ENCODE measurements at regions not wholly inside any gene's neighbourhood (a gene's known extent, or its start where the extent isn't known, plus 50 kb on each side); places are given as distances from the start of the nearest gene placed in this dataset.

DNA sequence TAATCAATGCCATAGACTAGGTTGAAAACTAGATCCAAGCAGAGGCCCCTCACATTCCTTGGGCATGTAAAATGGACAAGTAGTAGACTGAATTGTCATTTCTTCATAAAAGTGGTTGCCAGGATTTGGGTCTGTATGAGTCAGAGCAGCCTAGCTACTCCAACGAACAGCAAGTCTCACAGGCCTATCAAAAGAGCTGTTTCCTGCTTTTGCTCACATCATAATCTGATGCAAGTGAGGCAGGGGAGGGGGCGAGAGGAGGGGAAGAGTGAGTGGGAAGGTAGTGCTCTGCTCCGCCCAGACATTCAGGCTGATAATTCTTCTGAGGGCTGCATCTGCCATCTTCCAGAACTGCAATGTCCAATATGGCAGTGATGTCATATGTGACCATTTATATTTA lies 228.9 kb upstream of the PRICKLE2 start:
- H3K4me2 ChIP-seq (ENCODE audit: low read depth, low read length): no peak overlapping the region
- CTCF ChIA-PET (ENCODE audit: low intra/inter-chr PET ratio, low total read pairs): no interaction called here
- H3K4me3 ChIP-seq (replicated peaks in 1 of 3; ENCODE audit: insufficient read depth in 1 of 3, low read depth in 2 of 3, low read length in 3 of 3): no peak overlapping the region
- no peaks in the 10 kb centered on the region for H3K9me3 ChIP-seq (ENCODE audit: low read length)
- no peak overlapping the region for H2AFZ ChIP-seq (ENCODE audit: low read length)
- H3K4me1 ChIP-seq (ENCODE audit: insufficient read depth, low read length): no peaks in the 10 kb centered on the region
- WGBS (ENCODE audit: low lambda C conversion rate): 33% methylated on average over 3 of the region's 3 CpGs
- H3K9ac ChIP-seq (ENCODE audit: insufficient read depth, low read depth, low read length): no peak overlapping the region
- no peaks in the 10 kb centered on the region for H3K79me2 ChIP-seq (ENCODE audit: insufficient read depth, low read length)
- in situ Hi-C loops (cut with HindIII; ENCODE audit: extremely low pct_ligation_motif_present, low pct_unique_long_range_greater_than_20kb) (no loop called here), intact Hi-C loops (cut with micrococcal nuclease; ENCODE audit: unreplicated experiment) (no loop called here)
- DNase-seq (ENCODE audit: low spot score) (no peak), ATAC-seq (no peak), FAIRE-seq (no peak)
- H3K27ac ChIP-seq (ENCODE audit: extremely low read length, insufficient read depth, low read length): no peak overlapping the region
- no peaks in the 10 kb centered on the region for H3K36me3 ChIP-seq (replicated peaks in 1 of 2; ENCODE audit: control insufficient read depth in 1 of 2, insufficient read depth in 2 of 2, low read length in 2 of 2)
- no TSS peak for BruUV-seq (replicated peaks)
- no peaks in the 10 kb centered on the region for H4K20me1 ChIP-seq (ENCODE audit: insufficient read depth, low read length)
- TF ChIP-seq PCBP2 (optimal IDR thresholded peaks at IDR 0.05; ENCODE audit: low read depth, low read length, poor library complexity, severe bottlenecking) (no peak), ZNF674 (CRISPR knock-in tag; IDR thresholded peaks at IDR 0.05; ENCODE audit: low read depth) (no peak), CEBPG (CRISPR knock-in tag; IDR thresholded peaks at IDR 0.05) (no peak), ZNF530 (CRISPR knock-in tag; IDR thresholded peaks at IDR 0.05; ENCODE audit: low read depth) (no peak), ZNF597 (CRISPR knock-in tag; IDR thresholded peaks at IDR 0.05) (no peak), ZBTB38 (CRISPR knock-in tag; IDR thresholded peaks at IDR 0.05) (no peak), FOXK1 (CRISPR knock-in tag; IDR thresholded peaks at IDR 0.05; ENCODE audit: borderline replicate concordance, low read depth) (no peak)
- TF ChIP-seq, protein P1, sequence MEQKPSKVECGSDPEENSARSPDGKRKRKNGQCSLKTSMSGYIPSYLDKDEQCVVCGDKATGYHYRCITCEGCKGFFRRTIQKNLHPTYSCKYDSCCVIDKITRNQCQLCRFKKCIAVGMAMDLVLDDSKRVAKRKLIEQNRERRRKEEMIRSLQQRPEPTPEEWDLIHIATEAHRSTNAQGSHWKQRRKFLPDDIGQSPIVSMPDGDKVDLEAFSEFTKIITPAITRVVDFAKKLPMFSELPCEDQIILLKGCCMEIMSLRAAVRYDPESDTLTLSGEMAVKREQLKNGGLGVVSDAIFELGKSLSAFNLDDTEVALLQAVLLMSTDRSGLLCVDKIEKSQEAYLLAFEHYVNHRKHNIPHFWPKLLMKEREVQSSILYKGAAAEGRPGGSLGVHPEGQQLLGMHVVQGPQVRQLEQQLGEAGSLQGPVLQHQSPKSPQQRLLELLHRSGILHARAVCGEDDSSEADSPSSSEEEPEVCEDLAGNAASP (CRISPR knock-in tag; IDR thresholded peaks at IDR 0.05; ENCODE audit: borderline replicate concordance): no peak
- TF ChIP-seq, protein P2, sequence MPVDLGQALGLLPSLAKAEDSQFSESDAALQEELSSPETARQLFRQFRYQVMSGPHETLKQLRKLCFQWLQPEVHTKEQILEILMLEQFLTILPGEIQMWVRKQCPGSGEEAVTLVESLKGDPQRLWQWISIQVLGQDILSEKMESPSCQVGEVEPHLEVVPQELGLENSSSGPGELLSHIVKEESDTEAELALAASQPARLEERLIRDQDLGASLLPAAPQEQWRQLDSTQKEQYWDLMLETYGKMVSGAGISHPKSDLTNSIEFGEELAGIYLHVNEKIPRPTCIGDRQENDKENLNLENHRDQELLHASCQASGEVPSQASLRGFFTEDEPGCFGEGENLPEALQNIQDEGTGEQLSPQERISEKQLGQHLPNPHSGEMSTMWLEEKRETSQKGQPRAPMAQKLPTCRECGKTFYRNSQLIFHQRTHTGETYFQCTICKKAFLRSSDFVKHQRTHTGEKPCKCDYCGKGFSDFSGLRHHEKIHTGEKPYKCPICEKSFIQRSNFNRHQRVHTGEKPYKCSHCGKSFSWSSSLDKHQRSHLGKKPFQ (CRISPR knock-in tag; IDR thresholded peaks at IDR 0.05; ENCODE audit: insufficient replicate concordance): no peak
- no peaks in the 10 kb centered on the region for H3K27me3 ChIP-seq (ENCODE audit: control insufficient read depth in 1 of 2, insufficient read depth in 2 of 2, low read length in 2 of 2)
- POLR2A ChIA-PET: no interaction called here

All from HepG2 (cell line).